ENCODE measurements at regions not wholly inside any gene's neighbourhood (a gene's known extent, or its start where the extent isn't known, plus 50 kb on each side); places are given as distances from the start of the nearest gene placed in this dataset.

- TF ChIP-seq CTCF (IDR thresholded peaks at IDR 0.05 in 2 of 3, conservative IDR thresholded peaks at IDR 0.05 in 1 of 3; ENCODE audit: borderline replicate concordance in 1 of 3, insufficient read depth in 1 of 3, low read depth in 2 of 3, low read length in 2 of 3) = no peak
- TF ChIP-seq EZH2 (IDR thresholded peaks at IDR 0.05) = no peak
Measured at GRCh38 chr1:58293388-58293787, 253.1 kb downstream of the OMA1 start.
